HG03025 (cell line): ENCODE measurements at regions not wholly inside any gene's neighbourhood (a gene's known extent, or its start where the extent isn't known, plus 50 kb on each side); places are given as distances from the start of the nearest gene placed in this dataset.
"Not testable (repeated sequence)": the region's sequence is repeated elsewhere in the genome, so short reads cannot be mapped to it uniquely, and the experiment has no call there.

ENCODE experiments used
- ATAC-seq: cut with Tn5 transposase; IDR thresholded peaks from one replicate; pipeline ENCODE4 v1.9.1; 2021; ENCODE audit warnings: mild to moderate bottlenecking, moderate library complexity; ENCODE audit not compliant: unreplicated experiment, low FRiP score

DNA sequence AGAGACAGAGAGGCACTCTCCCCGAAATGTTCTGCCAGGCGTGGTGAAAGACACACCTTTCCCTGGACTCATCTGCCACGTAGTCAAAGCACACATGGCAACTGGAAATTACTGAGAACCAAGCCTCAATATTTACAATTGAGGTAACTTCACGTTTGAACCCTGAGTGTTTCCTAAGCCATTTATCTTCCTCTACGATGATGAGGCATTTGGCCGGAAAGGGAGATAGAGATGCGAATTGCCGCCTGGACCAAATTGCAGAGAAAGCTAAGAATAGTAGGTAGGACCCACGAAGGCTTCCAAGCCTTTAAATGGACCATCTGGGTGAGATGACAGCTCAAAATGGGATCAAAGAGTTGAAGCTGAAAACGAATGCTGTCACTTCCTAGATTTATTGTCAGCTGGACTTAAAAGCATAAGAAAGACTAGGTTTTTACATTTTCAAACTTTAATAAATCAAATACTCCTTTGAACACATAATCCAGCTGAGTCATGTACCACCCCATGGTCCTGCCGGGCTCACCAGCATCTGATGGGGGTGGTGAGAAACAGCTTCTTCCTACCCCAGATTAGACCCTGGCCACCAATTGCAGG is 135.6 kb upstream of the LYZL2 start:
- no peak for ATAC-seq

DNA sequence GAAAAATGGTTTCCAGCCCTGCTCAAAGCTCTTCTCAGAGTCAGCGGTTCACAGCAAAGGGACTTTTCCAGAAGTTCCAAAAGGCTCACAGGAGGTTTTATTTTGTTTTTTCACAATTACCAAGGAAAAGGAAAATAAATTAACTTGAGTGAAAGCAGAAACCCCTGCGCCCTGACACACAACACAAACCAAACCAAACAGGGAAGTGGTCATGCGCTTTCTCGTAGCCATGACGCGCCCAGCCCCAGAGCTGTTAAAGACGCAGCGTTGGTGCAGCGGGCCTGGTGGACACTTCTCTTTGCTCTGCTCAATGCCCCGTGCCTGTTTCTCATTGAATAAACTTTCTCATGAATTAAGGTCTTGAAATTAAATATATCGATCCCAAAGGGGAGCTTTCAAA is 134.4 kb upstream of the LYZL2 start:
- no peak for ATAC-seq

DNA sequence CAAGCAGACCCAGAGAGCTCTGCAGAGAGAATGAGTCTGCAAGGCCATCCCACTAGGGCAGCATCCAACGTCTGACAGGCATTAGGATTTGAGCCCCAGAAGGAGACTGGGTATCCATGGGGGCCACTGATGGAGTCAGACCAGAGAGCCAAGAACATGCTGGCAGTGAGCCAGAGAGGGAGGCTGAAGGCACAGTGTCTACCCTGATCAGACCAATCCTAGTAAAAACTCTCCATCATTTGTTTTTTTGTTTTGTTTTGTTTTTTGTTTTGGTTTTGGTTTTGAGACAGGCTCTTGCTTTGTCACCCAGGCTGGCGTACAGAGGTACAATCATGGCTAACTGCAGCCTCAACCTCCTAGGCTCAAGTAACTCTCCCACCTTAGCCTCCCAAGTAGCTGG is 133.1 kb upstream of the LYZL2 start:
- no peak for ATAC-seq

DNA sequence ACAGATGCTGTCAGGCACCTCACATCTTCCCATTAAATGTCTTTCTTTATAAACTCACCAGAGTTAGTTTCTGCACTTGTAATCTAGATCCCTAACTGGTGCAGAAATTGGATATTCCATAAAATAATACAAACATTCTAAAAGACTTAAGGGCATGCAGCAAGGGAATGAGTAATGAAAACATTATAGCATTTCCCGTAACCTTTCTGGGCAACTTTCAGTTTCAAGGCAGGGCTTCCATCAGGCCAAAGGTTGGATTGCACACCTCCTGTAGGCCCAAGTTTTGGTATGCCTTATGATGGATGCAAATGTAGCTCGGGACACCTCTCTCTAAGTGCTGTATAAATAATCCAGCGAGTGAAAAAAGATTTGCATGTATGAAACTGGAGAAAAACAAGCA is 129.9 kb upstream of the LYZL2 start:
- no peak for ATAC-seq

DNA sequence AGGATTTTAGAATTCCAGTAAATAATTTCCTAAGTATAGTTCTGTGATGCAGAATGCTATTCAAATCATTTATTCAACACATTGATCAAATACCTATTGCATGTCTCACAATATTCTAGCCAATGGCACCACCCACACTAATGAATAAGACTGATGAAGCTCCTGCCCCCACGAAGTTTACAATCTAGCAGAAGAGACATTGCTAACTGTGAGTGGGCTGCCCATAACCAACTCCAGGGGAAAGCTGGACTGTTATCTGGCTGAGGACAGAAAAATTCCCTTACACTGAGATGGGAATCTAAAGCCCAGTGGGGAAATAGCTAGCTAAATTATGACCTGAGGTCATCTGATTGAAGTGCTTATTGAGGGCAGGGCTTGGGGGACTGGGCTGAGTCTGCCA is 128.8 kb upstream of the LYZL2 start:
- ATAC-seq, result no peak

DNA sequence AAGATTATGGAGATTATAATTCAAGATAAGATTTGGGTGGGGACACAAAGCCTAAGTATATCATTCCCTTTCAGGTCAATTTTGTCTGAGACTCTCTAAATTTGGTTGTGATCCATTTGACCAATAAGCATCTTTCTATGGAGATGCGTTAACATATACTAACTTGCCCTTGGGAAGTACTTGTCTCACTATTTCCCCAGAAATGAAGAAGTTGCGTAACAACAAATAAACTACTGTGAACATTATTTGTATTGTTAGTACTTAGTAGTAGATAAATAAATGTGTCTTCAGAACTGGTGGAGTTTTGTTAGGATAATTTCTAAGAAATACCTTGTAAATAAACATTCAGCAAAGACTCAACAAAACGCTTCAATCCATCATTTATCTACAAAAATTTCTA is 127.3 kb upstream of the LYZL2 start:
- ATAC-seq, result no peak

DNA sequence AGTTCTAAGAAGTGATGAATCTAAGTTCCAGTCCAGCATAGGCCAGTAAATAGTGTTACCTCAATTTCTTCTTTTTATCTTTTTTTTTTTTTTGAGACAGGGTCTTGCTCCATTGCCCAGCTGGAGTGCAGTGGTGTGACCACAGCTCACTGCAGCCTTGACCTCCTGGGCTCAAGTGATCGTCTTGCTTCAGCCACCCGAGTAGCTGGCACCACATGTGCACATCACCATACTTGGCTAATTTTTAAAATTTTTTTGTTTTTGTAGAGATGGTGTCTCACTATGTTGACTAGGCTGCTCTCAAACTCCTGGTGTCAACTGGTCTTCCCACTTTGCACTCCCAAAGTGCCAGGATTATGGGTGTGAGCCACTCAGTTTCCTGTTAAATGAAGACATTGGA is 126.6 kb upstream of the LYZL2 start:
- ATAC-seq, result no peak

DNA sequence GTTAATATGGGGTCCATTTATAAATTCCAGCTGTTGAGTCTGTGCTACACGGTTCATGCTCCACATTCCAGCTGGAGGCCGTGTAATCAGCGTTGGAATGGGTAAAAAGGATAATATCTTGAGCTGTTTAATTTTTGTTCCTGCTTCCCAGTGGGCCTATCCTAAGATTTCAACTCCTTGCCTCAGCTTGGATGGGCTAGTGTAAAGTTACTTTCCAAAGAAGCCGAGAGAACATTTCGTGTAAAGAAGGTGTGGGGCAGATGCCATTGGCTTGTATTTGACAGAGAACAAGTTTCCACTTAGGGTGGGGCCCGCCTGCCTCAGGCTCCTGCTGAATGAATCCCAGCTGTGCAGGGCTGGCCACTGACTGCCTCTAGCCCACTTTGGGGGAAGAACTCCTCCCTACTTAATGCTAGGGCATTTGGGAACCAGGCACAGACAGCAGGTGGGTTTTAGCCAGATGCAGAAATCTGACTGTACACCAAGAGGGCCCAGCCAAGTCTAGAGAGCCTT is 125.9 kb upstream of the LYZL2 start:
- no peak for ATAC-seq

DNA sequence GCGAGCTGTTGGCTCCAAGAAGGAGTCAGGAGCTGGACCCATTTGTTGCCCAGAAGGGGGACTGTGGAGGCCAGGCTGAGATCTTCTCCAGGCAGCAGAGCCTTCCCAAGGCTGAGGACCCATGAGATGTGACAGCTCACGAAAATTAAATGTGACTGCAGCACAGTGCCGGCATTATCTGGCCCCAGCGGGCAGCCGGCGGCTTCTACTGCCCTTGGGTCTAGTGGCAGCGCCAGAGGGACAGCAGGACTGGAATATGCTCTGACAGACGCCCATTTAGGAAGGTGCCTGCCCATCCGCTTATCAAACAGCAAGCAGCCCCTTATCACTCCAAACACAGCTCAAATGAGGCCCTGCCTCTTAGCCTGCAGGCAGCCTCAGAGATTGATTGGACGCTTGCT is 122.9 kb upstream of the LYZL2 start:
- no peak for ATAC-seq

DNA sequence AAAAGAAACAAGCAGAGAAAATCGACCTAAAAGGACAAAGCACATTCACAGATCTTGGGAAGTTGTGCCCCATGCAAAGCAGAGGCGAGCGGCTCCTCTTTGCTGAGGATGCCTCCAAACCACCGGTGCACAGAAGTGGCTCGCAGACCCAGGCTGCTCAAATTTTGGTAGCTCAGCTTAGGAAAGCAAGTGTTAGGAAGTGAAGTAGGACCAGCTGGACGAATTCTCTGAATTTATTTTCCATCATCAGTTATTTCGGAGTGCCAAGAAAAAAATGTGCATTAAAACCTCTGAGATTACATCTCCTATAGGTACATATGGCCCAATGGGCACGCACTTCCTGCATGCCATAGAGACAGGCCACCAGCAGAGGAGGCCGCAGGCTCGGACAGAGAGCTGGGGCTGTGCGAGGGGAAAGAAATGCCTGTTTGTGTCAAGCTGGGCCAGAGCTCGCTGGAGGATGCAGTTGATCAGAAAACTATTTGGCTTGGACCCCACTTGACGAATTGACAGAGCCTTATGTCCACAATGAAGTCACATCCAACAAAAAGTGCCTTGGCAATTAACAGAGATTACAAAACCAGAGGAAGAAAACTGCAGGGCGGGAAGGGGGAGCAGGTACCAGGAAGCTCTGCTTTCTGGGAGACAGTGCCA is 122.3 kb upstream of the LYZL2 start:
- peak; percentile 54 for ATAC-seq

DNA sequence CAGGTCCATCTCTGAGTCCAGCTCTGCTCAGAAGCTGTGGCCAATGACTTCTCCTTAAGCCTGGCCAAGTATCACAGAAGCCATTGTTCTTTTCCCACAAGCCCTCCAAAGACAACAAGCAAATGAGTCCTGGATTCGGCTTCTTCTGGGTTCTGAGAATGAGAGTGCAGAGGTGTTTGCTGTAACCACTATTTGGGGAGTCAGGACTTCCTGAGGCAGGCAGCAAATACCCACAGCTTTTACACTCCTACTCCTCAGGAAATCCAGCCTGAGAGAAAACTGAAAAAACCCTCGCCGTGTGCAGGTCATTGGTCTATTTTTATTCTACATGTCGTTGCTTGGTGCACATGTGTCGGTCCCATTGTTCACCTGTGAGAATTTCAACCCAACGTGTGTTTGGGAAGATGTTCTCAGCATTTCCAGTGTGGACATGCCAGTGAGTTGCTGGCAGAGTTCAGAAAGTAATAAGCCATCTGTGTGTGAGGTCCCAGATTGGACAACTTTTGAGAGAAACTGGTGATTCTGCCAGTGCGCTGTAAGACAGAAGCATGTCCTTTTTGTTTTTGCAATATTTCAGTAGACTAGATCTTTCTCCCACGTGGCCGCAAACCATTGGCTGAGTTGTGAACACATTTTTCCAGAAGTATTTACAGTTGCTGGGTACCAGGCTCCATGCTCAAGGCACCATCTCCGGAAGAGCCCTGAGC is 121.6 kb upstream of the LYZL2 start:
- ATAC-seq, result peak; percentile 59

DNA sequence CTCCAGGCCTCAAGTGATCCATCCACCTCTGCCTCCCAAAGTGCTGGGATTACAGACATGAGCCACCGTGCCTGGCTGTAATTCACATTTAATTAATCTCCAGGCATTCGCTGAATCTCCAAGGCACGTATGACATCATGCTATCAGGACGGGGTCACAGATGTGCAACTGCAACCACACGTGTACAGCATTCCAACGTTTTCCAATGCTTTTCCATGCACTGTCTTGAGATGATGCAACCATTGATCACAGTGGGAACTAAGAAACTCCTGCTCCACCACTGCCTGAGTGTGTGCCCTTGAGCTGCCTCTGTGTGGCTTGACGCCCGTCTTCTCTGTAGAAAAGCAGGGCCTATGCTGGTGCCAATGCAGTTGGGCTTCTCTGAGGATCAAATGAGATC is 119.8 kb upstream of the LYZL2 start:
- no peak for ATAC-seq

DNA sequence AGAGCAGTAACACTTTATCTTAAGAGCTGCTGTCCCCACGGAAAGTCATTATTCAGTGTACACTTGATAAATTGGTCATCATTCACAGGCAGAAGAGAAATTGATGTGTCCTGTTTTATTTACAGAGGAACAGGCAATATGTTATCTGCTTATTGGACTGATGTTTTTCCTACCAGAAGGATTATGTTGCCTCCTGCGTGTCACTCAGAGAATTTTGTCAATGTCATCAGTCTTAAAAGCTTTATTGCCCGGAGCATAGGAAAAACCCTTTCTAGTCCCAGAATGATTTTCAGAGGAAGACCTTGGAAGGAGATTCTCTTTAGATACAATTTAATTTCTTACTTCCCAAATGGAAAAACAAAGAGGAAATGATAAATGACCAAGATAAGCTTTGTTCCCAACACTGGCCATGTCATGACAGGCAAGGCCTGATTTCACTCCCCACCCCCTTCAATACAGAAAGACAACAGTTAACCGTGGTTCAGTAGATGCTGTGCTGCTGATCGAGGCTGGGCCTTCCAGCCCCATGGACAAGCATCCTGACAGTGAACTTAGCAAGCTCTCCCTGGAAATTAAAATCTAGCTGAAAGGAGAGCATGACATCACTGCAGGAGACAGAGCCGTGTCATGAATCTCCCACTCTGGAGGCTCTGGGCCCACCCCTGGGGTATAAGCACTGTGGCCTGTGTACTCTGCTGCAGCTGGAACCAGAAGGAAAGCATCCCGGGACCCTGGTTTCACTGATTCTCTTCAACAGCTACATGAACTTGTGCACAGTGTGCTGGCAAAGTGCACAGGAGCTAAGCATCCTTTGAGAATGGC is 118.8 kb upstream of the LYZL2 start:
- no peak for ATAC-seq

DNA sequence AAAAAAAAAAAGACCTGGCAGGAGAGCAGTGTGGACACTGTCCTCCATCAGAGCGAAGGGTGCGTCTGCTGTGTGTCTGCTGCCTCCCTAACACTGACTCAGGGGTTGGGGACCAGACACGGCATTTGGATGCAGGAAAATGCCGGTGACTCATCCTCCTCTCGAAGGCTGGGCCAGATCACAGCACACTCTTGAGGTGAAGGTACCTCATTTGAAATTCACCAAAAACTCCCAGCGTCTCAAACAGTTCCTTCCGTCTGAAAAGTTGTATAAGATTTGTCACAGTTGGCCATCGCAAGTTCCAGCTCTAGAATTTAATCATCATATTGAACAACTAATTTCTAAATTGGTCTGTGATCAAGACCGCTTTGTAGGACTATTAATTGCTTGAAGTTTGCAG is 118.1 kb upstream of the LYZL2 start:
- ATAC-seq, result no peak

DNA sequence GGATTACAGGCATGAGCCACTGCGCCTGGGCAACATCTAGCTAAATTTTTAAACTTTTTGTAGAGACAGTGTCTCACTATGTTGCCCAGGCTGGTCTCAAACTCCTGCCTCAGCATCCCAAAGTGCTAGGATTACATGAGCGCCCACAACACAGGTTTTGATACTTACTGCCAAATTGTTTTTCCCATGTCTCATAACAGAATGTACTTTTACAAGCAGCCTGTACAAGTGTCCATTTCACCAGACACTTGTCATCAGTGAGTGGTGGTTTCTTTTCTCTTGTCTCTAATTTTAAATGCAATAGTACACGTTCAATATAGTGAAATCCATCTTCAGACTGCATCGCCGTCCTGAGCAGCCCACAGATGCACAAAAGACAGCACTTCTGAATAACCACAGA is 116.4 kb upstream of the LYZL2 start:
- ATAC-seq, result no peak

DNA sequence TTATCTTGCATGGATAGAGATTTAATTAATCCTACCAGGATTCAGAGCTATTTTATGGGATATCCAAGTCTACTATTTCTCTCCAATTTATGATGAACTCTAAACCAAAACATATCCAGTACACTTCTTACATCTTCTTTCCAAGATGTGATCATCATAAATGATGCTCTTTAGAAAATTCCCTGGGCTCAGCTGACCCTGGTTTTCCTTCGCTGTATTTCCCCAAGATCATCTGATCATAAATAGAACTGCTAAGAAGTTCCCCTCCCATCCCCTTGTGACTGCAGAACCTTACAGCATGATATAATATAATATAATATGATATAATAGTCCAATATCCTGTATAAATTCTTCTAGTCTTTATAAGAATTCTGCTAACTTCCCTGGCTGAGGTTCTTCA is 114.6 kb upstream of the LYZL2 start:
- ATAC-seq, result no peak

DNA sequence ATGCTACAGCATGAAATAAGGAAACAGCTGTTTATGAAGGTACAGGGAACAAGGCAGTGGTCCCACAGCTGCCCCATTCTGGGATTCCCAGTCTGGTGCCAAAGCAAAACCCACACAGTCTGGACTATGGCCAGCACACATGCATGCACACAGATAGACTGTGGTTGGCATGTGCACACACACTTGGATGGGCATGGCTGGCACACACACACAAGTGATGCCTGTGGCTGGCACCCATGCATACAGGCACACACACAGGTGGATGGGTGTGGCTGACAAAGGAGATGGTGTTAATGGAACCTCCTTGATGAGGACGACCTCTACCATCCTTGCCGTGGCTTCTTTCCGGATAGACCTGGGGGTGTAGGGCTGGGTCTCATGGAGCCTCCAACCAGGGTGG is 114.0 kb upstream of the LYZL2 start:
- no peak for ATAC-seq

DNA sequence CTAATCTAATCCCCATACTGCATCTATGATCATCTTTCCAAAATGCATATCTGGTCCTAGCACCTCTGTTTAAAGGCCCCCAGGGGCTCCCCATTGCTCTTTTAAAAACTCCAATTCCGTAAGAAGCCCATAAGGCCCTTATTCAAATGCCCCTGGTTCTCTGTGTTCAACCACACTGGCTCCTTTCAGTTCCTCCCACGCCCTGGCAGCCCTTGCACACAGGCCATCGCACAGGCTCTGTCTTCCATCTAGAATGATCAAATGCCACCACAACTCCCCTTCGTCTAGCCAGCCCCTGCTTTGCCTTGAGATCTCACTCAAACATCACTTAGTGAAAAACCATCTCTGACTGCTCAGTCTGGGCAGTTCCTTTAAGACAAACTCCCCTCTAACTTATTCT is 112.9 kb upstream of the LYZL2 start:
- ATAC-seq, result peak; percentile 93

DNA sequence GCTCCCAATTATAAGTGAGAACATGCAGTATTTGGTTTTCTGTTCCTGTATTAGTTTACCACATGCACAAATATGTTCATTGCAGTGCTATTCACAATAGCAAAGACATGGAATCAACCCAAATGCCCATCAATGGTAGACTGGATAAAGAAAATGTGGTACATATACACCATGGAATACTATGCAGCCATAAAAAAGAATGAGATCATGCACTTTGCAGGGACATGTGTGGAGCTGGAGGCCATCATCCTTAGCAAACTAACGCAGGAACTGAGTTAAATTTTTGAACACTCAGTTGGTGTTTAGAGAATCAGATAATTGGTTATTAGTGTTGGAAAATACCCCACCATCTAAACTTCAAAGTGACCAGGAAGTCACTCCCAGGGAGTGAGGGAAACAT is 111.2 kb upstream of the LYZL2 start:
- not testable (repeated sequence) for ATAC-seq

DNA sequence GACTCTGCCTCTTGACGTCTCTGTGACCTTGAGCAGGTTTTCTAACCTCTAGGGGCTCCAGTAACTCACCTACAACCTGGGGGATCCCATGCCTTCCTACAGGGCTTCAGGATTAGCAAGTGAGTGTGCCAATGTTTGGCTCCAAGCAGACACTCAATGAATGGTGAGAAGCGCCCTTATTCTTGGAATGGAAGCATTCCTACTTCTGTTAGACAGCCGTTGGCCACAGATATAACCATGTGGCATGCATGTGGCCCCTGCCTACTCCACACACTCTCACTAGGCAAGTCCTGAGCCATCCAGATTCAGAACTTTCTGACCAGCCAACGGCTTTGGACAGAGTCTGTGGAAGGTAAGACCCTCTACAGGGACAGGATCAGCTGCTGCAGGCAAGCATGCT is 108.9 kb upstream of the LYZL2 start:
- ATAC-seq, result no peak

DNA sequence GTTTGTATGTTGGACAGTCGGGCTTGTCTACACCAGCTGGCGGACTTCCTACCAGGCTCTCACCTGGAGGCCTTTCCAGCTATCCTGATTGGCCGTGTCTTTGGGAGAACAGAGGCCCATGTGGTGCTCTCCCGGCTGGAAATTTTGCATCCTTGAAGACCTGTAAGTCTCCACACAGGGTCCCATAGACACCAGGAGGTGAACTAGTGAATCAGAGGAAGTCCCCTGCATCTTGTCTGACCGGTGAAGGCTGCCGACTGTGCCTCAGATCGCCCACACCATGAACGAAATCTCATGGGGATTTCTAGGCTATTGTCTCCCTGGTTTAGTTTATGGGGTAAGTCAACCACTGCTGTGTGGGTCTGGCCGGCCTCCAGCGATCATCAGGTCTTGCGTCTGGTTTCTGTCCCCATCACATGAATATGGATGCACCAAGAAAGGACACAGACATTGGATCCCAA is 108.4 kb upstream of the LYZL2 start:
- ATAC-seq, result no peak
